Peyer's patch (tissue), 4 donors: ENCODE measurements at regions not wholly inside any gene's neighbourhood (a gene's known extent, or its start where the extent isn't known, plus 50 kb on each side); places are given as distances from the start of the nearest gene placed in this dataset.

ENCODE experiments used
- POLR2A ChIP-seq, 2 donors: fragments of 450-650 bp; IDR thresholded peaks; one replicate each; pipeline ENCODE4 v1.5.1; 2017; ENCODE audit warnings: antibody characterized with exemption in 2 of 2, mild to moderate bottlenecking in 2 of 2, moderate library complexity in 2 of 2
- TF ChIP-seq, protein P1 (sequence below), 6 experiments: fragments of 450-650 bp in 4 of 6; fragments of 200-600 bp in 2 of 6; sonication (generic) in 1 of 6; IDR thresholded peaks; one replicate each; pipeline ENCODE4 v1.5.1; 2017 to 2019; ENCODE audit warnings: antibody characterized with exemption in 6 of 6, mild to moderate bottlenecking in 3 of 6, moderate library complexity in 1 of 6

DNA sequence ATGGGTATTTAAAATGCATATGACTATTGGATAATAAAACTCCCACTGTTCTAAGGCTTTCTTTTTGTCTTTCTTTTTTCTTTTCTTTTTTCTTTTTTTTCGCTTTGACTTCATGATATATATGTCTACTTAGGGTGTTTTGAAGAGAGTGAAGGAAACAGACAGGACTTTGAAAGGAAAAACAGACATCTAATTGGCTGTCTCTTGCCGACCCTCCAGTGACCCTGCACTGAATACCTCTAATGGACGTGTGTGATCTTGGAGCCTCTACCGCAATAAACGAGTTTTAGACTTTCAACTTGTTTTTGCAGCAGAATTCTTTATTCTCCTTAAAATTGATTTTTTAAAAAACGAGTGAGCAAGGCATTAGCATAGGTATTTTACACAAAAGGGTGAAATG lies 158.1 kb upstream of the NR2F2 start:
- no peak for TF ChIP-seq POLR2A (IDR thresholded peaks at IDR 0.05)
- TF ChIP-seq, protein P1, sequence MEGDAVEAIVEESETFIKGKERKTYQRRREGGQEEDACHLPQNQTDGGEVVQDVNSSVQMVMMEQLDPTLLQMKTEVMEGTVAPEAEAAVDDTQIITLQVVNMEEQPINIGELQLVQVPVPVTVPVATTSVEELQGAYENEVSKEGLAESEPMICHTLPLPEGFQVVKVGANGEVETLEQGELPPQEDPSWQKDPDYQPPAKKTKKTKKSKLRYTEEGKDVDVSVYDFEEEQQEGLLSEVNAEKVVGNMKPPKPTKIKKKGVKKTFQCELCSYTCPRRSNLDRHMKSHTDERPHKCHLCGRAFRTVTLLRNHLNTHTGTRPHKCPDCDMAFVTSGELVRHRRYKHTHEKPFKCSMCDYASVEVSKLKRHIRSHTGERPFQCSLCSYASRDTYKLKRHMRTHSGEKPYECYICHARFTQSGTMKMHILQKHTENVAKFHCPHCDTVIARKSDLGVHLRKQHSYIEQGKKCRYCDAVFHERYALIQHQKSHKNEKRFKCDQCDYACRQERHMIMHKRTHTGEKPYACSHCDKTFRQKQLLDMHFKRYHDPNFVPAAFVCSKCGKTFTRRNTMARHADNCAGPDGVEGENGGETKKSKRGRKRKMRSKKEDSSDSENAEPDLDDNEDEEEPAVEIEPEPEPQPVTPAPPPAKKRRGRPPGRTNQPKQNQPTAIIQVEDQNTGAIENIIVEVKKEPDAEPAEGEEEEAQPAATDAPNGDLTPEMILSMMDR (IDR thresholded peaks at IDR 0.05), result no peak
